ENCODE measurements at regions not wholly inside any gene's neighbourhood (a gene's known extent, or its start where the extent isn't known, plus 50 kb on each side); places are given as distances from the start of the nearest gene placed in this dataset.
"Not testable (repeated sequence)": the region's sequence is repeated elsewhere in the genome, so short reads cannot be mapped to it uniquely, and the experiment has no call there.

DNA sequence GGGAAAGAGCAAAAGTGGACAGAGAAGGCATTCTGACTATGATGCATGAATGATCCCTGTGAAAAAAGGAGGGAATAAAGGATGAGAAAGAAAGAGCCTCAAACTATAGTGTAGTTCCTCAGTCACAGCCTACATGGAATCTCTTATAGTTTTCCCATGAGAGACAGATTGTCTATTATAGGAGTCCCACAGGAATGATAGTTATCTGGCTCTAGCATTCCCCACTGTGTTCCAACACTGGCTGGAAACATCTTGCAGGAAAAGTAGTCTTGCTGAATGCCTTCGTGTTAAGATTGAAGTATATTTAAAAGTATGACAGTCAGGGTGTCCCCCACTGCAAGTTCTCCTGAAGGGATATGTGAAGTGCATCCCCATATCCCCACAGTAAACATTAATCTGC lies 641.5 kb upstream of the NECTIN3 start:
- Histone ChIP-seq H3K4me1 (ENCODE audit: control insufficient read depth, insufficient read depth, low read depth, low read length) (no peaks in the 10 kb centered on the region), H3K4me2 (ENCODE audit: low read length, poor library complexity, severe bottlenecking) (no peak overlapping the region), H3K4ac (ENCODE audit: low read depth in 1 of 2, low read length in 2 of 2) (no peak overlapping the region), H2AFZ (ENCODE audit: low read depth, low read length) (no peak overlapping the region), H3K4me3 (ENCODE audit: insufficient read depth in 1 of 2, low read depth in 1 of 2, low read length in 2 of 2) (no peak overlapping the region), H2BK12ac (ENCODE audit: low read length in 2 of 2) (no peak overlapping the region), H2AK5ac (ENCODE audit: low read length, severe bottlenecking) (no peak overlapping the region), H4K8ac (ENCODE audit: low read length) (no peak overlapping the region), H3K79me1 (replicated peaks; ENCODE audit: low read length, poor library complexity, severe bottlenecking) (no peaks in the 10 kb centered on the region), H3K18ac (ENCODE audit: low read depth in 1 of 2, low read length in 2 of 2) (no peak overlapping the region), H3K27me3 (ENCODE audit: control insufficient read depth in 1 of 2, insufficient read depth in 1 of 2, low read length in 2 of 2) (no peaks in the 10 kb centered on the region), H3K14ac (ENCODE audit: low read length in 2 of 2) (no peak overlapping the region), H3K9ac (ENCODE audit: low read length) (no peak overlapping the region), H2BK15ac (ENCODE audit: low read depth, poor library complexity, severe bottlenecking) (no peak overlapping the region), H3K23ac (ENCODE audit: low read length in 2 of 2) (no peak overlapping the region), H3K27ac (ENCODE audit: low read length, poor library complexity, severe bottlenecking) (no peak overlapping the region), H4K91ac (ENCODE audit: low read length) (no peak overlapping the region), H2BK120ac (ENCODE audit: low read depth, low read length) (no peak overlapping the region), H3K36me3 (ENCODE audit: control insufficient read depth in 1 of 2, insufficient read depth in 2 of 2, low read depth in 1 of 2, low read length in 2 of 2) (no peaks in the 10 kb centered on the region), H3K9me3 (ENCODE audit: control insufficient read depth, low read length) (no peaks in the 10 kb centered on the region), H2BK5ac (ENCODE audit: low read depth, low read length, poor library complexity, severe bottlenecking) (no peak overlapping the region)
- no CpG with 5 or more reads among the region's 1 CpG for WGBS
- DNase-seq, result peak; percentile 33

DNA sequence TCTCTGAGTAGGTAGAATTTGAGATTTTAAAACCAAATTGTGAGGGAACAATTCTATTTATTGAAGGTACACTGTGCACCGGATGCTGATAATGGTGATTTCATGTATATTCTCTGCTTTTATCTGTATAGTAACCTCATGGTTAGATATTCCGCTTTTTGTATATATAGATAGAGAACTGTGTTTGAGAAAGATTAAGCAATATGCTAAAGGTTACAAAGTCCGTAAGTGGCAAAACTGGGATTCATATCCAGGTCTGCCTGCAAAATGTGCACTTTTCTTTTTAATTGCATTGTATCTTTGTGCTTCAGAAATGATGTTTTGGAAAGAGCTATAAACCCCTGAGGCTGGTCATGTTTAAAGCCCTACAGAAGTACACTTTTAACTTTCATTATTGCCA lies 635.4 kb upstream of the NECTIN3 start:
- Histone ChIP-seq H3K9me3 (ENCODE audit: control insufficient read depth, low read length) (no peaks in the 10 kb centered on the region), H3K4me3 (ENCODE audit: insufficient read depth in 1 of 2, low read depth in 1 of 2, low read length in 2 of 2) (no peak overlapping the region), H4K8ac (ENCODE audit: low read length) (no peak overlapping the region), H3K36me3 (ENCODE audit: control insufficient read depth in 1 of 2, insufficient read depth in 2 of 2, low read depth in 1 of 2, low read length in 2 of 2) (no peaks in the 10 kb centered on the region), H2BK15ac (ENCODE audit: low read depth, poor library complexity, severe bottlenecking) (no peak overlapping the region), H3K9ac (ENCODE audit: low read length) (no peak overlapping the region), H3K27ac (ENCODE audit: low read length, poor library complexity, severe bottlenecking) (no peak overlapping the region), H2BK5ac (ENCODE audit: low read depth, low read length, poor library complexity, severe bottlenecking) (no peak overlapping the region), H4K91ac (ENCODE audit: low read length) (no peak overlapping the region), H3K4me2 (ENCODE audit: low read length, poor library complexity, severe bottlenecking) (no peak overlapping the region), H3K79me1 (replicated peaks; ENCODE audit: low read length, poor library complexity, severe bottlenecking) (no peaks in the 10 kb centered on the region), H3K27me3 (ENCODE audit: control insufficient read depth in 1 of 2, insufficient read depth in 1 of 2, low read length in 2 of 2) (no peaks in the 10 kb centered on the region), H3K18ac (ENCODE audit: low read depth in 1 of 2, low read length in 2 of 2) (no peak overlapping the region), H3K4me1 (ENCODE audit: control insufficient read depth, insufficient read depth, low read depth, low read length) (peaks cover 2% of the 10 kb centered on the region), H3K23ac (ENCODE audit: low read length in 2 of 2) (no peak overlapping the region), H3K4ac (ENCODE audit: low read depth in 1 of 2, low read length in 2 of 2) (no peak overlapping the region), H3K14ac (ENCODE audit: low read length in 2 of 2) (no peak overlapping the region), H2BK120ac (ENCODE audit: low read depth, low read length) (no peak overlapping the region), H2AK5ac (ENCODE audit: low read length, severe bottlenecking) (no peak overlapping the region), H2BK12ac (ENCODE audit: low read length in 2 of 2) (no peak overlapping the region), H2AFZ (ENCODE audit: low read depth, low read length) (no peak overlapping the region)
- 100% methylated on average over 3 of the region's 3 CpGs for WGBS
- DNase-seq, result no peak

DNA sequence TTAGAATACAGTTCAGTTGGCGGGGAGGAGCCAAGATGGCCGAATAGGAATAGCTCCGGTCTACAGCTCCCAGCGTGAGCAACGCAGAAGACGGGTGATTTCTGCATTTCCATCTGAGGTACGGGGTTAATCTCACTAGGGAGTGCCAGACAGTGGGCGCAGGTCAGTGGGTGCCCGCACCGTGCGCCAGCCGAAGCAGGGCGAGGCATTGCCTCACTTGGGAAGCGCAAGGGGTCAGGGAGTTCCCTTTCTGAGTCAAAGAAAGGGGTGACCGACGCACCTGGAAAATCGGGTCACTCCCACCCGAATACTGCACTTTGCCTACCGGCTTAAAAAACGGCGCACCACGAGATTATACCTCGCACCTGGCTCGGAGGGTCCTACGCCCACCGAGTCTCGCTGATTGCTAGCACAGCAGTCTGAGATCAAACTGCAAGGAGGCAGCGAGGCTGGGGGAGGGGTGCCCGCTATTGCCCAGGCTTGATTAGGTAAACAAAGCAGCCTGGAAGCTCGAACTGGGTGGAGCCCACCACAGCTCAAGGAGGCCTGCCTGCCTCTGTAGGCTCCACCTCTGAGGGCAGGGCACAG lies 631.5 kb upstream of the NECTIN3 start:
- not testable (repeated sequence) for H3K18ac ChIP-seq (ENCODE audit: low read depth in 1 of 2, low read length in 2 of 2); DNase-seq; H3K36me3 ChIP-seq (ENCODE audit: control insufficient read depth in 1 of 2, insufficient read depth in 2 of 2, low read depth in 1 of 2, low read length in 2 of 2); H3K79me1 ChIP-seq (replicated peaks; ENCODE audit: low read length, poor library complexity, severe bottlenecking); H3K4ac ChIP-seq (ENCODE audit: low read depth in 1 of 2, low read length in 2 of 2); H3K9ac ChIP-seq (ENCODE audit: low read length); H3K23ac ChIP-seq (ENCODE audit: low read length in 2 of 2); H3K4me1 ChIP-seq (ENCODE audit: control insufficient read depth, insufficient read depth, low read depth, low read length); H4K8ac ChIP-seq (ENCODE audit: low read length); H2AFZ ChIP-seq (ENCODE audit: low read depth, low read length); H2AK5ac ChIP-seq (ENCODE audit: low read length, severe bottlenecking); H3K27me3 ChIP-seq (ENCODE audit: control insufficient read depth in 1 of 2, insufficient read depth in 1 of 2, low read length in 2 of 2); H2BK12ac ChIP-seq (ENCODE audit: low read length in 2 of 2); H3K27ac ChIP-seq (ENCODE audit: low read length, poor library complexity, severe bottlenecking); H3K4me2 ChIP-seq (ENCODE audit: low read length, poor library complexity, severe bottlenecking); H2BK120ac ChIP-seq (ENCODE audit: low read depth, low read length); H3K9me3 ChIP-seq (ENCODE audit: control insufficient read depth, low read length); H4K91ac ChIP-seq (ENCODE audit: low read length); H3K4me3 ChIP-seq (ENCODE audit: insufficient read depth in 1 of 2, low read depth in 1 of 2, low read length in 2 of 2); H3K14ac ChIP-seq (ENCODE audit: low read length in 2 of 2); H2BK5ac ChIP-seq (ENCODE audit: low read depth, low read length, poor library complexity, severe bottlenecking); H2BK15ac ChIP-seq (ENCODE audit: low read depth, poor library complexity, severe bottlenecking)
- WGBS, result 93% methylated on average over 27 of the region's 30 CpGs

DNA sequence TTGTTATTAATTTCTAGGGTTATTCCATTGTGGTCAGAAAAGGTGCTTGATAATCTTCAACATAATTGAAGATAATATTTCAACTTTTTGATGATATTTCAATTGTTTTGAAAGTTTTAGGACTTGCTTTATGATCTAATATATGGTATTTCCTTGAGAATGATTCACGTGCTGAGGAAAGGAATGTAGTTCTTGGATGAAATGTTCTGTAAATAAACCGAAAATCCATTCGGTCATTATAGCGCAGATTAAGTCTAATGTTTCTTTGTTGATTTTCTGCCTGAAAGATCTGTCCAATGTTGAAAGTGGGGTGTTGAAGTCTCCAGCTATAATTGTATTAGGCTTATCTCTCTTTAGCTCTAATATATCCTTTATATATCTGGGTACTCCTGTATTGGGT lies 617.5 kb upstream of the NECTIN3 start:
- WGBS, result 95% methylated on average over 3 of the region's 4 CpGs
- no peak overlapping the region for H3K9ac ChIP-seq (ENCODE audit: low read length)

More for the DNA sequence above, 617.5 kb upstream of the NECTIN3 start:
- peaks cover 10% of the 10 kb centered on the region for H3K9me3 ChIP-seq (ENCODE audit: control insufficient read depth, low read length)
- H3K4me2 ChIP-seq (ENCODE audit: low read length, poor library complexity, severe bottlenecking), result no peak overlapping the region
- H3K27me3 ChIP-seq (ENCODE audit: control insufficient read depth in 1 of 2, insufficient read depth in 1 of 2, low read length in 2 of 2), result no peaks in the 10 kb centered on the region
- no peak overlapping the region for H2BK5ac ChIP-seq (ENCODE audit: low read depth, low read length, poor library complexity, severe bottlenecking)
- no peak overlapping the region for H3K14ac ChIP-seq (ENCODE audit: low read length in 2 of 2)
- H3K79me1 ChIP-seq (replicated peaks; ENCODE audit: low read length, poor library complexity, severe bottlenecking), result no peaks in the 10 kb centered on the region
- H2BK120ac ChIP-seq (ENCODE audit: low read depth, low read length), result no peak overlapping the region
- H3K23ac ChIP-seq (ENCODE audit: low read length in 2 of 2), result no peak overlapping the region
- H3K4me1 ChIP-seq (ENCODE audit: control insufficient read depth, insufficient read depth, low read depth, low read length), result no peaks in the 10 kb centered on the region
- no peaks in the 10 kb centered on the region for H3K36me3 ChIP-seq (ENCODE audit: control insufficient read depth in 1 of 2, insufficient read depth in 2 of 2, low read depth in 1 of 2, low read length in 2 of 2)
- H4K91ac ChIP-seq (ENCODE audit: low read length), result no peak overlapping the region
- no peak overlapping the region for H3K4ac ChIP-seq (ENCODE audit: low read depth in 1 of 2, low read length in 2 of 2)
- H2AFZ ChIP-seq (ENCODE audit: low read depth, low read length), result no peak overlapping the region
- no peak overlapping the region for H4K8ac ChIP-seq (ENCODE audit: low read length)
- DNase-seq, result no peak
- no peak overlapping the region for H2BK12ac ChIP-seq (ENCODE audit: low read length in 2 of 2)
- H3K4me3 ChIP-seq (ENCODE audit: insufficient read depth in 1 of 2, low read depth in 1 of 2, low read length in 2 of 2), result no peak overlapping the region
- H2BK15ac ChIP-seq (ENCODE audit: low read depth, poor library complexity, severe bottlenecking), result no peak overlapping the region
- H3K18ac ChIP-seq (ENCODE audit: low read depth in 1 of 2, low read length in 2 of 2), result no peak overlapping the region
- no peak overlapping the region for H3K27ac ChIP-seq (ENCODE audit: low read length, poor library complexity, severe bottlenecking)
- no peak overlapping the region for H2AK5ac ChIP-seq (ENCODE audit: low read length, severe bottlenecking)

Data from mesenchymal stem cell (in vitro differentiated cells and primary cell).